ENCODE measurements at regions not wholly inside any gene's neighbourhood (a gene's known extent, or its start where the extent isn't known, plus 50 kb on each side); places are given as distances from the start of the nearest gene placed in this dataset.

DNA sequence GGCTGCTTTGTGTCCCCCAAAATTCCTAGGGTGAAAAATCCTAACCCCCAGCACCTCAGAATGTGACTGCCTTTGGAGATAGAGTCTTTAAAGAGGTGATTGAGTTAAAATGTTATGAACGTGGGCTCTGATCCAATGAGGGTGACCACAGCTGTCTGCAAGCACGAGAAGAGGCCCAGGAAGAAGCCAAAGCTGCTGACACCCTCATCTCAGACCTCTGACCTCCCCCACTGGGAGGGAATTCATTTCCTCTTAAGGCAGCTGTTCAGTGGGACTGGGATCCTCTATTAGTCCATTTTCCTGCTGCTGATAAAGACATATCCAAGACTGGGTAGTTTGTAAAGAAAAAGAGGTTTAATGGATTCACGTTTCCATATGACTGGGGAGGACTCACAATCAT lies 544.4 kb downstream of the DCDC2C start:
- TF ChIP-seq EZH2 (IDR thresholded peaks at IDR 0.05) (no peak), EZH2phosphoT487 (IDR thresholded peaks at IDR 0.05) (no peak)
- TF ChIP-seq, protein P1, sequence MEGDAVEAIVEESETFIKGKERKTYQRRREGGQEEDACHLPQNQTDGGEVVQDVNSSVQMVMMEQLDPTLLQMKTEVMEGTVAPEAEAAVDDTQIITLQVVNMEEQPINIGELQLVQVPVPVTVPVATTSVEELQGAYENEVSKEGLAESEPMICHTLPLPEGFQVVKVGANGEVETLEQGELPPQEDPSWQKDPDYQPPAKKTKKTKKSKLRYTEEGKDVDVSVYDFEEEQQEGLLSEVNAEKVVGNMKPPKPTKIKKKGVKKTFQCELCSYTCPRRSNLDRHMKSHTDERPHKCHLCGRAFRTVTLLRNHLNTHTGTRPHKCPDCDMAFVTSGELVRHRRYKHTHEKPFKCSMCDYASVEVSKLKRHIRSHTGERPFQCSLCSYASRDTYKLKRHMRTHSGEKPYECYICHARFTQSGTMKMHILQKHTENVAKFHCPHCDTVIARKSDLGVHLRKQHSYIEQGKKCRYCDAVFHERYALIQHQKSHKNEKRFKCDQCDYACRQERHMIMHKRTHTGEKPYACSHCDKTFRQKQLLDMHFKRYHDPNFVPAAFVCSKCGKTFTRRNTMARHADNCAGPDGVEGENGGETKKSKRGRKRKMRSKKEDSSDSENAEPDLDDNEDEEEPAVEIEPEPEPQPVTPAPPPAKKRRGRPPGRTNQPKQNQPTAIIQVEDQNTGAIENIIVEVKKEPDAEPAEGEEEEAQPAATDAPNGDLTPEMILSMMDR (IDR thresholded peaks at IDR 0.05) = no peak

Measured in neural progenitor cell (in vitro differentiated cells).